Kidney (tissue), 13 donors: ENCODE measurements at regions not wholly inside any gene's neighbourhood (a gene's known extent, or its start where the extent isn't known, plus 50 kb on each side); places are given as distances from the start of the nearest gene placed in this dataset.

Source experiments
- DNase-seq, 5 donors: peaks; one replicate each; pipeline ENCODE4 v3.0.0-alpha.2; 2013 to 2020
- FAIRE-seq: peaks from 2 replicates; lab custom pipeline; 2012; peaks lifted over from hg19 to GRCh38; lab: Jason Lieb, UNC
- H3K27ac ChIP-seq, 2 donors: one replicate each; pipeline ENCODE4 v1.7.0; 2013; ENCODE audit warnings: low read depth in 2 of 2, low read length in 2 of 2, inconsistent platforms in 1 of 2
- H3K27me3 ChIP-seq: one replicate; pipeline ENCODE4 v1.7.1; 2013; ENCODE audit warnings: low read length, inconsistent platforms; ENCODE audit not compliant: control insufficient read depth, insufficient read depth
- H3K36me3 ChIP-seq, 3 donors: one replicate each; pipeline versions ENCODE4 v1.7.0 to v1.7.1; 2013; ENCODE audit warnings: low read length in 3 of 3, control low read depth in 1 of 3, inconsistent platforms in 1 of 3; ENCODE audit not compliant: insufficient read depth in 3 of 3, control insufficient read depth in 2 of 3
- H3K4me1 ChIP-seq, 3 donors: one replicate each; pipeline versions ENCODE4 v1.7.0 to v1.7.1; 2013; ENCODE audit warnings: low read length in 3 of 3, inconsistent platforms in 1 of 3, low read depth in 1 of 3; ENCODE audit not compliant: control insufficient read depth in 2 of 3, insufficient read depth in 2 of 3
- H3K4me3 ChIP-seq, 3 donors: one replicate each; pipeline versions ENCODE4 v1.7.0 to v1.8.1; 2013; ENCODE audit warnings: low read length in 3 of 3, control low read depth in 1 of 3, inconsistent platforms in 1 of 3
- H3K9ac ChIP-seq, 3 donors: one replicate each; pipeline versions ENCODE4 v1.7.0 to v1.7.1; 2013; ENCODE audit warnings: low read length in 3 of 3, control low read depth in 1 of 3, inconsistent platforms in 1 of 3
- H3K9me3 ChIP-seq, 3 donors: one replicate each; pipeline versions ENCODE4 v1.7.0 to v1.7.1; 2013; ENCODE audit warnings: low read length in 3 of 3, control low read depth in 1 of 3, inconsistent platforms in 1 of 3; ENCODE audit not compliant: control insufficient read depth in 2 of 3, insufficient read depth in 1 of 3
- intact Hi-C: fragments of 100-400 bp; cut with DNase I; formaldehyde crosslinking; loops from one replicate; pipeline ENCODE4 v1.11.1; 2022
- TF ChIP-seq, protein P1 (sequence below): IDR thresholded peaks from 3 replicates; pipeline ENCODE4 v1.5.1; 2012; ENCODE audit warnings: mild to moderate bottlenecking, moderate library complexity, borderline replicate concordance; ENCODE audit not compliant: insufficient read depth; ENCODE audit errors: extremely low read depth
- donor health status: control.
- donor health status: control.
- donor health status: control.
- donor health status: control.
- donor health status: control.
- donor health status: DM: yes; HTN: yes; CAD: no.
- donor health status: Normal renal cell carcinoma (clear cell type).

DNA sequence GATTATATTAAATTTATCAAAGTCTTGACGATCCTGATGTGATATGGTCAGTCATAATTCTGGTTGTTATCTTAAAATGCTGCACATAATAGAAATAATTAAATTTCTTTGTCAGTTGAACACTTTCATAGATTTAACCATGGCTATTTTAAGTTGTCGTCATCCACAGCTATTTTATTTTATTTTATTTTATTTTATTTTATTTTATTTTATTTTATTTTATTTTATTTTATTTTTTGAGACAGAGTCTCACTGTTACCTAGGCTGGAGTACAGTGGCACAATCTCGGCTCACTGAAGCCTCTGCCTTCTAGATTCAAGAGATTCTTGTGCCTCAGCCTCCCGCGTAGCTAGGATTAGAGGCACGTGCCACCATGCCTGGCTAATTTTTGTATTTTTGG, 90.5 kb upstream of the KCNK12 start:
- FAIRE-seq (no peak), DNase-seq (no peak)
- TF ChIP-seq, protein P1, sequence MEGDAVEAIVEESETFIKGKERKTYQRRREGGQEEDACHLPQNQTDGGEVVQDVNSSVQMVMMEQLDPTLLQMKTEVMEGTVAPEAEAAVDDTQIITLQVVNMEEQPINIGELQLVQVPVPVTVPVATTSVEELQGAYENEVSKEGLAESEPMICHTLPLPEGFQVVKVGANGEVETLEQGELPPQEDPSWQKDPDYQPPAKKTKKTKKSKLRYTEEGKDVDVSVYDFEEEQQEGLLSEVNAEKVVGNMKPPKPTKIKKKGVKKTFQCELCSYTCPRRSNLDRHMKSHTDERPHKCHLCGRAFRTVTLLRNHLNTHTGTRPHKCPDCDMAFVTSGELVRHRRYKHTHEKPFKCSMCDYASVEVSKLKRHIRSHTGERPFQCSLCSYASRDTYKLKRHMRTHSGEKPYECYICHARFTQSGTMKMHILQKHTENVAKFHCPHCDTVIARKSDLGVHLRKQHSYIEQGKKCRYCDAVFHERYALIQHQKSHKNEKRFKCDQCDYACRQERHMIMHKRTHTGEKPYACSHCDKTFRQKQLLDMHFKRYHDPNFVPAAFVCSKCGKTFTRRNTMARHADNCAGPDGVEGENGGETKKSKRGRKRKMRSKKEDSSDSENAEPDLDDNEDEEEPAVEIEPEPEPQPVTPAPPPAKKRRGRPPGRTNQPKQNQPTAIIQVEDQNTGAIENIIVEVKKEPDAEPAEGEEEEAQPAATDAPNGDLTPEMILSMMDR = no peak
- H3K9me3 ChIP-seq = no peaks in the 10 kb centered on the region
- no peak overlapping the region for H3K4me3 ChIP-seq
- intact Hi-C loops = no loop called here
- no peak overlapping the region for H3K27ac ChIP-seq
- no peaks in the 10 kb centered on the region for H3K4me1 ChIP-seq
- no peak overlapping the region for H3K9ac ChIP-seq
- no peaks in the 10 kb centered on the region for H3K36me3 ChIP-seq
- no peaks in the 10 kb centered on the region for H3K27me3 ChIP-seq

DNA sequence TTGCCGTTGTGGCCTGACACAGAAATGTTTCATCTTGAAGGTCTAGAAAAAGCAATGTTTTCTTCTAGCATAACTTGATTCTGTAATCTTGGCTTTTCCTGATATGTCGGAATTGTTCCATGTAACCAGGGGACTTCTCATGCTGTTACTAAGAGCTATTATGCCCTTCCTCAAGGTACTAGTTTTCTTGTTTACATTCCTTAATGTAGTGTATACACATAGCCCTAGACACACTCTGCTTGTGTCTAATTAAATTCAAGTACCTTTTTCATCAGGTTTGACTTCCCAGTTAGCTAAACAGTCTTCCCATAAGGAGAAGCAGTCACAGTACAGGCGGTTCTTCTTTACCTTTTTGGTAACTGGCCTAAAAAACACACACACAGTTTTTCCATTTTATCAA, 89.4 kb upstream of the KCNK12 start:
- intact Hi-C loops = no loop called here
- H3K27me3 ChIP-seq = no peaks in the 10 kb centered on the region
- no peak overlapping the region for H3K9ac ChIP-seq
- TF ChIP-seq, protein P1 = no peak
- H3K9me3 ChIP-seq = no peaks in the 10 kb centered on the region
- no peak overlapping the region for H3K4me3 ChIP-seq
- no peaks in the 10 kb centered on the region for H3K36me3 ChIP-seq
- no peaks in the 10 kb centered on the region for H3K4me1 ChIP-seq
- DNase-seq = no peak
- FAIRE-seq = no peak
- no peak overlapping the region for H3K27ac ChIP-seq

DNA sequence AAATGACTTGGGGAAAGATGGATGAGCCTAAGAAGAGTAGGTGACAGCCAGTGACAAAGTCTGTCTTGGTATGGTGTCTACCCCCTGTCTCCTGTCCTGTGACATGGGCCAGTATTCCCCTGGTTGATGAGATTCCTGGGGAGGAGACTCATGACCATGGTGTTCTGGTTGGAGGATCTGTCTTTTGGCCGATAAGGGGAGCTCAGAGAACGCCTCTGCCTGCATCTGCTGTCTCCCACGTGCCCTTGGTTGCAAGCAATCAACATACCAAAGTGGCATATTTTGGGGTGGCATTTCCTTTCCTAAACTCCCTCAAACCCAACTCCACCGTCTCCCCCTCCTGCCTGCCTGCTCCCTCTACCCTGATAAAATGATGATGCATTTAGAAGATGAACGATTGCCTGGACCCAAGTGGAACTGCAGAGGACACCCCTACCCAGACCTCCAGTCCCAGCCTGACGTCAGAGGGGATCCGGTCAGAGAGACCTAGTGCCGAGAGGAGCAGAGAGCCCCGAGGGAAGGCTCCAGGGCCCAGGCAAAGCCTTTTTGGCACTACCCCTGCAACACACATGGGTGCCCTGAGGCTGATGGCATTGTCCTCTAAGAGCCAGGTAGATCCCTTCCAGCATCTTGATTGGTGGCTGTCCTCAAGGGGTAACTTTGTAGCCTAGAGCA, 88.0 kb upstream of the KCNK12 start:
- Histone ChIP-seq H3K27me3 (no peaks in the 10 kb centered on the region), H3K9ac (no peak overlapping the region), H3K36me3 (no peaks in the 10 kb centered on the region), H3K4me1 (peaks cover 0 to 3% (median 2%) of the 10 kb centered on the region in 3 donors), H3K9me3 (no peaks in the 10 kb centered on the region), H3K4me3 (no peak overlapping the region), H3K27ac (no peak overlapping the region)
- FAIRE-seq (no peak), DNase-seq (no peak)
- TF ChIP-seq, protein P1 = no peak
- intact Hi-C loops = no loop called here
